Astrocyte (in vitro differentiated cells and primary cell): ENCODE measurements at regions not wholly inside any gene's neighbourhood (a gene's known extent, or its start where the extent isn't known, plus 50 kb on each side); places are given as distances from the start of the nearest gene placed in this dataset.

Experiments
- DNase-seq: peaks from one replicate; pipeline ENCODE4 v3.0.0-alpha.2; 2010; ENCODE audit warnings: low read depth
- FAIRE-seq: peaks from 2 replicates; lab custom pipeline; 2011; peaks lifted over from hg19 to GRCh38; lab: Jason Lieb, UNC
- H2AFZ ChIP-seq: 2 replicates; pipeline ENCODE4 v1.6.0; 2012; ENCODE audit warnings: low read depth, low read length, inconsistent platforms
- H3K27ac ChIP-seq: 2 replicates; pipeline ENCODE4 v1.5.1; 2011; ENCODE audit warnings: low read depth, low read length, inconsistent platforms
- H3K27me3 ChIP-seq: 2 replicates; pipeline ENCODE4 v1.6.0; 2011; ENCODE audit warnings: low read length, inconsistent platforms; ENCODE audit not compliant: insufficient read depth
- H3K36me3 ChIP-seq: 2 replicates; pipeline ENCODE4 v1.5.1; 2011; ENCODE audit warnings: low read length, inconsistent platforms; ENCODE audit not compliant: insufficient read depth
- H3K4me1 ChIP-seq: 2 replicates; pipeline ENCODE4 v1.5.1; 2011; ENCODE audit warnings: low read length, inconsistent platforms; ENCODE audit not compliant: insufficient read depth
- H3K4me2 ChIP-seq: 2 replicates; pipeline ENCODE4 v1.6.0; 2012; ENCODE audit warnings: low read length, inconsistent platforms
- H3K4me3 ChIP-seq: 2 replicates; pipeline ENCODE4 v1.5.1; 2011; ENCODE audit warnings: low read depth, mild to moderate bottlenecking, low read length, inconsistent platforms; ENCODE audit not compliant: insufficient read depth
- H3K79me2 ChIP-seq: 2 replicates; pipeline ENCODE4 v1.6.0; 2012; ENCODE audit warnings: mild to moderate bottlenecking, low read length, inconsistent platforms; ENCODE audit not compliant: insufficient read depth
- H3K9ac ChIP-seq: 2 replicates; pipeline ENCODE4 v1.6.0; 2012; ENCODE audit warnings: mild to moderate bottlenecking, low read length, inconsistent platforms
- H3K9me3 ChIP-seq: 2 replicates; pipeline ENCODE4 v1.5.1; 2012; ENCODE audit warnings: low read depth, mild to moderate bottlenecking, low read length, inconsistent platforms; ENCODE audit not compliant: insufficient read depth
- H4K20me1 ChIP-seq: 2 replicates; pipeline ENCODE4 v1.6.0; 2012; ENCODE audit warnings: low read length, inconsistent platforms; ENCODE audit not compliant: insufficient read depth
- H3K27ac Mint-ChIP-seq: one replicate; pipeline ENCODE4 v1.8.0; 2021; ENCODE audit warnings: mild to moderate bottlenecking, mixed read lengths; ENCODE audit not compliant: unreplicated experiment
- H3K27me3 Mint-ChIP-seq: one replicate; pipeline ENCODE4 v1.8.0; 2021; ENCODE audit warnings: low read depth, mixed read lengths; ENCODE audit not compliant: unreplicated experiment
- H3K36me3 Mint-ChIP-seq: one replicate; pipeline ENCODE4 v1.8.0; 2021; ENCODE audit warnings: low read depth, mixed read lengths; ENCODE audit not compliant: unreplicated experiment
- H3K4me1 Mint-ChIP-seq: one replicate; pipeline ENCODE4 v1.8.0; 2021; ENCODE audit warnings: low read depth, mixed read lengths; ENCODE audit not compliant: unreplicated experiment
- H3K4me3 Mint-ChIP-seq: one replicate; pipeline ENCODE4 v1.8.0; 2021; ENCODE audit warnings: mild to moderate bottlenecking, moderate library complexity, mixed read lengths; ENCODE audit not compliant: unreplicated experiment
- H3K9me3 Mint-ChIP-seq: one replicate; pipeline ENCODE4 v1.8.0; 2021; ENCODE audit warnings: mild to moderate bottlenecking, mixed read lengths; ENCODE audit not compliant: unreplicated experiment
- CTCF ChIP-seq: IDR thresholded peaks from 2 replicates; pipeline ENCODE4 v1.5.1; 2011; ENCODE audit warnings: low read depth, mild to moderate bottlenecking, inconsistent platforms, low read length, moderate library complexity; ENCODE audit not compliant: insufficient read depth
- EZH2 ChIP-seq: IDR thresholded peaks from 2 replicates; pipeline ENCODE4 v1.6.1; 2012; ENCODE audit warnings: mild to moderate bottlenecking, low read length, inconsistent platforms; ENCODE audit not compliant: insufficient read depth

DNA sequence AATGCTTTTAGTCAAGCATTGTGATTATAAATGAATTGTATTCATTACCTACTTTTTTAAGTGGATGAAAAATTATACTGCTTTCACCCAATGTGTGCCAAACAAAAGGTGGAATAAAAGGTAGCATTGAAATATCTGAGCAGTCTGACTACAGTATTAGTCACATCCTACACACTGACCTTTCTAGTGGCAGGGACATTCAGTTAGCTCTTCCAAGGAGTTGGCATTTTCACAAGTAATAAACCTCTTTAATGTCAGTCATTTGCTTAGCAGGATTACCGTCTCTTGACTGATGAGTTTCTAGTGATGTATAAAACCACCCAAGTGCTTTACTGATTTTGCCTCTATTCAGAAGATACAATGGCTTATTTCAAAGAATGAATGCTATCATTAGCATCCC is 687.9 kb downstream of the ARAP2 start:
- H3K9me3 ChIP-seq, result peaks cover 8% of the 10 kb centered on the region
- no peaks in the 10 kb centered on the region for H3K79me2 ChIP-seq
- no peak overlapping the region for H3K9ac ChIP-seq
- no peak for FAIRE-seq
- Mint-ChIP-seq H3K4me1 (peaks cover 3% of the 10 kb centered on the region), H3K27me3 (no peaks in the 10 kb centered on the region), H3K9me3 (peaks cover 3% of the 10 kb centered on the region), H3K36me3 (no peaks in the 10 kb centered on the region), H3K27ac (no peak overlapping the region), H3K4me3 (no peak overlapping the region)
- no peak overlapping the region for H3K4me3 ChIP-seq
- H3K4me1 ChIP-seq, result no peaks in the 10 kb centered on the region
- H3K27ac ChIP-seq, result no peak overlapping the region
- no peak overlapping the region for H2AFZ ChIP-seq
- H3K4me2 ChIP-seq, result no peak overlapping the region
- H3K36me3 ChIP-seq, result no peaks in the 10 kb centered on the region
- H3K27me3 ChIP-seq, result no peaks in the 10 kb centered on the region
- no peak for DNase-seq
- TF ChIP-seq EZH2 (no peak), CTCF (no peak)
- no peaks in the 10 kb centered on the region for H4K20me1 ChIP-seq

DNA sequence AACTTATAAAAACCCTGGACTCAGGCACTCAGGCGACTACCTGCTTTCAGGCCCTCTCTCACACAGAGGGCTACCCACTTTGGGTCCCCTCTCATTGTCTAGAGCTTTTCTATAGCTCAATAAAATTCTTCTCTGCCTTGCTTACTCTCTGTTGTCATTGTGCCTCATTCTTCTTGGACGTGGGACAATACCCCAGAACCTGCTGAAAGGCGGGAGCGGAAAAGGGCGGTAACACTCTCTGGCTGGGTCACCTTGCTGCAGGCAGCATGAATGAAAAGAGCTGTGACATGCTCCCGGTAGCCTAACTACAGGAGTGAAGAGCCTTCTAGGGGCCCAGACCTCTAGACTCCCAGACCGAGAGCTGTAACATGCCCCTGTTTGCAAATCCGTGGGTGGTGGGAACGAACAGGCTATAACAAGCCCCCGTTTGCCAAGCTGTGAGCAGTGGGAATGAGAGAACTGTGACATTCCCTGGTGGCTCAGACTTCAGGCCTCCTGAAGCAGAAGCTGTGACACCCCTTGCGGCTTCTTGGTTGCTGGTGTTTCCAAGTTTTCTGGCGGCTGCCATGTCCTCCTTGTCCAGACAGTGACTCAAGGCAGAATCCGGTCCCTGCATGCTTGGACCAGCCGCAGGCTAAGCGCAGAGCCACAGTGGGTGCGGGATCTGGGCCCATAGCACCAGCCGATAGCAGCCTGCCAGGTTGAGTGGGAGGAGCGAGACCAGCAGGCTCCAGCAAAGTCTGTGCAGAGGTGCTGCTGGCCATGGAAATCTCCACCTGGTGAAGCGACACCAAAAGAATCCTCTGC is 684.6 kb downstream of the ARAP2 start:
- Mint-ChIP-seq H3K36me3 (no peaks in the 10 kb centered on the region), H3K4me1 (peaks cover 3% of the 10 kb centered on the region), H3K27ac (no peak overlapping the region), H3K9me3 (peaks cover 5% of the 10 kb centered on the region), H3K4me3 (no peak overlapping the region), H3K27me3 (no peaks in the 10 kb centered on the region)
- no peaks in the 10 kb centered on the region for H3K79me2 ChIP-seq
- TF ChIP-seq CTCF (no peak), EZH2 (no peak)
- peaks cover 8% of the 10 kb centered on the region for H3K9me3 ChIP-seq
- H3K9ac ChIP-seq, result no peak overlapping the region
- no peaks in the 10 kb centered on the region for H3K4me1 ChIP-seq
- H3K27ac ChIP-seq, result no peak overlapping the region
- H3K36me3 ChIP-seq, result no peaks in the 10 kb centered on the region
- H3K4me3 ChIP-seq, result no peak overlapping the region
- H3K4me2 ChIP-seq, result no peak overlapping the region
- DNase-seq (no peak), FAIRE-seq (no peak)
- no peaks in the 10 kb centered on the region for H4K20me1 ChIP-seq
- no peaks in the 10 kb centered on the region for H3K27me3 ChIP-seq
- no peak overlapping the region for H2AFZ ChIP-seq

- Mint-ChIP-seq H3K36me3 (no peaks in the 10 kb centered on the region), H3K4me1 (no peaks in the 10 kb centered on the region), H3K27ac (no peak overlapping the region), H3K9me3 (peaks cover 5% of the 10 kb centered on the region), H3K4me3 (no peak overlapping the region), H3K27me3 (no peaks in the 10 kb centered on the region)
- Histone ChIP-seq H4K20me1 (no peaks in the 10 kb centered on the region), H3K27me3 (no peaks in the 10 kb centered on the region), H3K9me3 (peaks cover 8% of the 10 kb centered on the region), H3K9ac (no peak overlapping the region), H3K27ac (no peak overlapping the region), H3K4me3 (no peak overlapping the region), H3K36me3 (no peaks in the 10 kb centered on the region), H2AFZ (no peak overlapping the region), H3K4me1 (no peaks in the 10 kb centered on the region), H3K4me2 (no peak overlapping the region), H3K79me2 (no peaks in the 10 kb centered on the region)
- TF ChIP-seq CTCF (no peak), EZH2 (no peak)
- DNase-seq (no peak), FAIRE-seq (no peak)
Measured at GRCh38 chr4:35562861-35563260, 681.5 kb downstream of the ARAP2 start.
